Renal cortex interstitium (tissue), 11 donors: ENCODE measurements at regions not wholly inside any gene's neighbourhood (a gene's known extent, or its start where the extent isn't known, plus 50 kb on each side); places are given as distances from the start of the nearest gene placed in this dataset.

Experiments
- DNase-seq, 11 donors: peaks; one replicate each; pipeline ENCODE4 v3.0.0-alpha.2; 2013; ENCODE audit warnings: low read depth in 9 of 11, low spot score in 4 of 11; ENCODE audit errors: extremely low read depth in 1 of 11

GRCh38 chr7:131190146-131190545 lies 137.5 kb upstream of the MKLN1 start:
- no peak for DNase-seq

GRCh38 chr7:131190581-131190980 lies 137.1 kb upstream of the MKLN1 start:
- DNase-seq = no peak

GRCh38 chr7:131194070-131194865 lies 133.4 kb upstream of the MKLN1 start:
- DNase-seq = no peak

- peak; percentile 1 to 55 (median 24) for DNase-seq
Measured at GRCh38 chr7:131196803-131197202, 130.9 kb upstream of the MKLN1 start.

- no peak for DNase-seq
Measured at GRCh38 chr7:131197920-131198615, 129.6 kb upstream of the MKLN1 start.

- no peak for DNase-seq
Measured at GRCh38 chr7:131202451-131202850, 125.2 kb upstream of the MKLN1 start.

- no peak for DNase-seq
Measured at GRCh38 chr7:131203291-131203976, 124.2 kb upstream of the MKLN1 start.

GRCh38 chr7:131208777-131209176 lies 118.9 kb upstream of the MKLN1 start:
- DNase-seq = no peak

GRCh38 chr7:131210618-131211017 lies 117.1 kb upstream of the MKLN1 start:
- DNase-seq = no peak

- DNase-seq = no peak
Measured at GRCh38 chr7:131211500-131211899, 116.2 kb upstream of the MKLN1 start.

GRCh38 chr7:131212114-131212513 lies 115.6 kb upstream of the MKLN1 start:
- DNase-seq = peak in 1 of 11 donors; percentile 9

- no peak for DNase-seq
Measured at GRCh38 chr7:131218727-131219128, 108.9 kb upstream of the MKLN1 start.

GRCh38 chr7:131219312-131220041 lies 108.2 kb upstream of the MKLN1 start:
- DNase-seq = no peak

- no peak for DNase-seq
Measured at GRCh38 chr7:131221061-131221460, 106.6 kb upstream of the MKLN1 start.

- no peak for DNase-seq
Measured at GRCh38 chr7:131222171-131222570, 105.5 kb upstream of the MKLN1 start.

GRCh38 chr7:131223151-131223550 lies 104.5 kb upstream of the MKLN1 start:
- DNase-seq = no peak

- no peak for DNase-seq
Measured at GRCh38 chr7:131224996-131225395, 102.7 kb upstream of the MKLN1 start.

GRCh38 chr7:131225619-131226513 lies 101.8 kb upstream of the MKLN1 start:
- DNase-seq = peak in 4 of 11 donors; percentile 32 to 60 (median 38)
